K562 (cell line): ENCODE measurements at regions not wholly inside any gene's neighbourhood (a gene's known extent, or its start where the extent isn't known, plus 50 kb on each side); places are given as distances from the start of the nearest gene placed in this dataset.

Experiments
- ATAC-seq: fragments of 200-7000 bp; cut with Tn5 transposase; 3 replicates; pipeline ENCODE4 v1.9.1; 2020; ENCODE audit warnings: moderate library complexity
- BruUV-seq: library from RNA; stranded (reverse); fragments of 400-500 nt; replicated peaks from 2 replicates; lab custom pipeline; 2021; lab: Mats Ljungman, UMichigan
- CTCF ChIA-PET: fragments of 300-600 bp; formaldehyde crosslinking; extraction: SDS; loops from one replicate; lab custom pipeline; 2021; ENCODE audit warnings: low intra/inter-chr PET ratio; lab: Yijun Ruan, JAX
- POLR2A ChIA-PET: fragments of 300-600, 350-650 bp; sonication (Branson Sonifier 250); formaldehyde crosslinking; extraction: SDS; loops from one replicate; lab custom pipeline; 2021; ENCODE audit warnings: antibody characterized with exemption, inconsistent platforms; lab: Yijun Ruan, JAX
- DNase-seq, 4 experiments: peaks; one replicate each; pipeline versions ENCODE4 v3.0.0 to v3.0.0-alpha.2; 2011 to 2018; ENCODE audit warnings: low spot score in 3 of 4, mixed read lengths in 3 of 4; ENCODE audit errors: extremely low read depth in 1 of 4
- FAIRE-seq: peaks from 2 replicates; lab custom pipeline; 2011; peaks lifted over from hg19 to GRCh38; lab: Jason Lieb, UNC
- H2AFZ ChIP-seq: 2 replicates; pipeline ENCODE4 v1.6.0; 2011; ENCODE audit warnings: low read depth, low read length, control low read depth, inconsistent platforms
- H3K27ac ChIP-seq: fragments of 200-600 bp; 3 replicates; pipeline ENCODE4 v1.8.0; 2011; ENCODE audit warnings: low read depth, mild to moderate bottlenecking, control low read depth, inconsistent platforms, low read length, moderate library complexity, mixed read lengths; ENCODE audit errors: extremely low read depth
- H3K27me3 ChIP-seq, 2 experiments: fragments of 300-600 bp in 1 of 2; 2 replicates in 1 of 2; 3 replicates in 1 of 2; pipeline versions ENCODE4 v1.6.0 to v1.8.0; 2011; ENCODE audit warnings: inconsistent platforms in 2 of 2, low read length in 2 of 2, mild to moderate bottlenecking in 1 of 2, mixed read lengths in 1 of 2, moderate library complexity in 1 of 2; ENCODE audit not compliant: control insufficient read depth in 2 of 2, insufficient read depth in 2 of 2
- H3K36me3 ChIP-seq: fragments of 300-600 bp; 3 replicates; pipeline ENCODE4 v1.8.0; 2011; ENCODE audit warnings: mild to moderate bottlenecking, low read length, inconsistent platforms; ENCODE audit not compliant: control insufficient read depth, insufficient read depth
- H3K4me1 ChIP-seq, 2 experiments: fragments of 200-600 bp in 1 of 2; replicated peaks in 1 of 2; 2 replicates in 1 of 2; 3 replicates in 1 of 2; pipeline versions ENCODE4 v1.5.1 to v1.8.0; 2011; ENCODE audit warnings: inconsistent platforms in 2 of 2, low read length in 2 of 2, mild to moderate bottlenecking in 1 of 2, mixed read lengths in 1 of 2, moderate library complexity in 1 of 2; ENCODE audit not compliant: control insufficient read depth in 2 of 2, insufficient read depth in 2 of 2
- H3K4me2 ChIP-seq: 2 replicates; pipeline ENCODE4 v1.6.1; 2011; ENCODE audit warnings: low read length, control low read depth, inconsistent platforms, mixed read lengths; ENCODE audit not compliant: insufficient read depth
- H3K4me3 ChIP-seq: fragments of 200-600 bp; sonication (generic), shearing (Covaris generic); 2 replicates; pipeline ENCODE4 v1.5.1; 2016; ENCODE audit warnings: control low read depth, inconsistent platforms
- H3K79me2 ChIP-seq: fragments of 200-600 bp; 3 replicates; pipeline ENCODE4 v1.8.0; 2011; ENCODE audit warnings: low read length, inconsistent platforms; ENCODE audit not compliant: control insufficient read depth, insufficient read depth
- H3K9ac ChIP-seq, 2 experiments: 2 replicates each; pipeline versions ENCODE4 v1.6.0 to v1.6.1; 2011; ENCODE audit warnings: low read depth in 2 of 2, low read length in 2 of 2, control low read depth in 1 of 2, inconsistent platforms in 1 of 2, mild to moderate bottlenecking in 1 of 2, mixed read lengths in 1 of 2; ENCODE audit not compliant: insufficient read depth in 1 of 2
- H3K9me1 ChIP-seq: one replicate; pipeline ENCODE4 v1.6.0; 2011; ENCODE audit warnings: inconsistent platforms, mild to moderate bottlenecking, low read length, moderate library complexity; ENCODE audit not compliant: control insufficient read depth, insufficient read depth
- H3K9me3 ChIP-seq: replicated peaks from 2 replicates; pipeline ENCODE4 v1.5.1; 2011; ENCODE audit warnings: low read depth, low read length, inconsistent platforms; ENCODE audit not compliant: control insufficient read depth, insufficient read depth
- H4K20me1 ChIP-seq: replicated peaks from 2 replicates; pipeline ENCODE4 v1.6.1; 2011; ENCODE audit warnings: low read length, inconsistent platforms, mixed read lengths; ENCODE audit not compliant: control insufficient read depth, insufficient read depth
- ARID1B ChIP-seq: fragments of 450-650 bp; IDR thresholded peaks from 2 replicates; pipeline ENCODE4 v1.6.1; 2016; ENCODE audit warnings: antibody characterized with exemption, mild to moderate bottlenecking, inconsistent platforms
- CBFA2T2 ChIP-seq: fragments of 450-650 bp; conservative IDR thresholded peaks from 2 replicates; pipeline ENCODE4 v1.6.1; 2017; ENCODE audit warnings: mild to moderate bottlenecking
- CBFA2T3 ChIP-seq: fragments of 450-650 bp; IDR thresholded peaks from 2 replicates; pipeline ENCODE4 v1.6.1; 2017
- CCNT2 ChIP-seq: IDR thresholded peaks from 2 replicates; pipeline ENCODE4 v1.6.1; 2011; ENCODE audit warnings: borderline replicate concordance, low read depth, mild to moderate bottlenecking, moderate library complexity, mixed read lengths, low read length; ENCODE audit not compliant: insufficient read length; ENCODE audit errors: extremely low read depth
- CHD4 ChIP-seq: fragments of 200-600 bp; sonication (generic); IDR thresholded peaks from 3 replicates; pipeline ENCODE4 v1.6.1; 2012; ENCODE audit warnings: low read depth, mild to moderate bottlenecking, mixed read lengths, low read length, inconsistent platforms; ENCODE audit not compliant: insufficient read depth, insufficient replicate concordance, poor library complexity, severe bottlenecking
- HDGF ChIP-seq: fragments of 450-650 bp; IDR thresholded peaks from 2 replicates; pipeline ENCODE4 v1.6.1; 2016
- MTA2 ChIP-seq: fragments of 450-650 bp; IDR thresholded peaks from 2 replicates; pipeline ENCODE4 v1.6.1; 2016; ENCODE audit warnings: low read depth
- NCOR1 ChIP-seq: fragments of 450-650 bp; IDR thresholded peaks from 2 replicates; pipeline ENCODE4 v1.6.1; 2016; ENCODE audit warnings: mild to moderate bottlenecking, moderate library complexity
- NFIC ChIP-seq: fragments of 450-650 bp; IDR thresholded peaks from 2 replicates; pipeline ENCODE4 v1.6.1; 2017; ENCODE audit warnings: mild to moderate bottlenecking, inconsistent platforms
- SOX6 ChIP-seq: fragments of 450-650 bp; IDR thresholded peaks from 2 replicates; pipeline ENCODE4 v1.6.1; 2014; ENCODE audit warnings: mild to moderate bottlenecking
- SREBF2 ChIP-seq: sonication (generic); formaldehyde crosslinking; IDR thresholded peaks from 2 replicates; pipeline ENCODE4 v1.4.0; 2020; ENCODE audit warnings: mild to moderate bottlenecking, missing genetic modification reagents
- STAT5A ChIP-seq: IDR thresholded peaks from 2 replicates; pipeline ENCODE4 v1.6.1; 2012; ENCODE audit warnings: low read length, inconsistent platforms, borderline replicate concordance
- TAL1 ChIP-seq: fragments of 450-650 bp; IDR thresholded peaks from 2 replicates; pipeline ENCODE4 v1.6.1; 2016; ENCODE audit warnings: mild to moderate bottlenecking
- TCF3 ChIP-seq: sonication (generic); formaldehyde crosslinking; IDR thresholded peaks from 2 replicates; pipeline ENCODE4 v1.4.0; 2020; ENCODE audit warnings: mild to moderate bottlenecking, missing genetic modification reagents
- TEAD4 ChIP-seq, 2 experiments: sonication (generic) in 1 of 2; formaldehyde crosslinking in 1 of 2; IDR thresholded peaks; 2 replicates each; pipeline versions ENCODE4 v1.6.1 to v1.8.0; 2012 to 2022; ENCODE audit warnings: borderline replicate concordance in 1 of 2, inconsistent platforms in 1 of 2, low read length in 1 of 2, mild to moderate bottlenecking in 1 of 2, missing genetic modification reagents in 1 of 2
- TRIM24 ChIP-seq, 2 experiments: fragments of 450-650 bp; IDR thresholded peaks; 2 replicates each; pipeline ENCODE4 v1.6.1; 2016
- WGBS: fragments of 100-300 bp; shearing (Covaris generic); methylation state at CpG from one replicate; pipeline ENCODE4 v1.1.6; 2016; ENCODE audit warnings: low coverage, mixed read lengths; ENCODE audit not compliant: insufficient coverage; ENCODE audit errors: missing lambda C conversion rate; 5-methylcytosine and 5-hydroxymethylcytosine counted together
- in situ Hi-C: fragments of 300-500 bp; cut with MboI; formaldehyde crosslinking; loops from 4 replicates; pipeline ENCODE4 v1.15.0; 2018; ENCODE audit warnings: inconsistent platforms, mixed read lengths
- intact Hi-C: fragments of 100-400 bp; cut with micrococcal nuclease; formaldehyde crosslinking; loops from 2 replicates; pipeline ENCODE4 v1.14.2; 2022
- TF ChIP-seq, protein P1 (sequence below): fragments of 250-450 bp; sonication (Bioruptor Pico); IDR thresholded peaks from 2 replicates; pipeline ENCODE4 v1.8.0; 2022; ENCODE audit warnings: inconsistent platforms

DNA sequence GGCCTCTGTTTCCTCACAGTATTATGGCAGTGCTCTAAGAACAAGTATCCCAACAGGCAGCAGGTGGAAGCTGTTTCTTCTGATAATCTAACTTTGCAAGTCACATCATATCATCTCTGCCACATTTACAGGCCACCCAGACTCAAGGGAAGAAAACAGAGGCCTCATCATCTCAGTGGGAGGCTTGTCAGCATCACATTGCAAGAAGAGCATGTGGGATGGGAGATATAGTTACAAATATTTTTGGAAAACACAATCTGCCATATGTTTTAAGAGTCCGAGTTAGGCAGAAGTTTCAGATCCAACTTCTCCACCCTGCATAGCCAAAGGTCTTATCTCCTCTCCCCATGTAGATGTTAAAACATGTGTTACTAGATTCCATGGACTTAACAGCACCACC lies 130.4 kb upstream of the PDE1C start:
- Histone ChIP-seq H3K9me3 (no peaks in the 10 kb centered on the region), H4K20me1 (no peaks in the 10 kb centered on the region), H3K27ac (no peak overlapping the region)
- no peak; the same call in 2 of the 3 replicates for ATAC-seq
- TF ChIP-seq CHD4 (no peak), SREBF2 (no peak), SOX6 (0 out of 2 replicates have a peak, but pooled peaks have one; percentile 14), NFIC (peak; percentile 48; the same call in 1 of the 2 replicates), TAL1 (peak; percentile 91), ARID1B (peak; percentile 77), TCF3 (peak; percentile 39), CBFA2T2 (peak; percentile 88), NCOR1 (peak; percentile 66), TEAD4 (IDR thresholded peaks at IDR 0.05; ENCODE audit: low read length) (peak; percentile 90), TEAD4 (CRISPR knock-in tag; IDR thresholded peaks at IDR 0.05; ENCODE audit: borderline replicate concordance) (no peak), MTA2 (peak; percentile 38; the same call in 1 of the 2 replicates), HDGF (no peak), STAT5A (peak; percentile 29; the same call in 1 of the 2 replicates), CCNT2 (peak; percentile 44), TRIM24 (IDR thresholded peaks at IDR 0.05) (0 out of 4 replicates have a peak, but pooled peaks have one; percentile 10 to 34), CBFA2T3 (peak; percentile 86)
- TF ChIP-seq, protein P1, sequence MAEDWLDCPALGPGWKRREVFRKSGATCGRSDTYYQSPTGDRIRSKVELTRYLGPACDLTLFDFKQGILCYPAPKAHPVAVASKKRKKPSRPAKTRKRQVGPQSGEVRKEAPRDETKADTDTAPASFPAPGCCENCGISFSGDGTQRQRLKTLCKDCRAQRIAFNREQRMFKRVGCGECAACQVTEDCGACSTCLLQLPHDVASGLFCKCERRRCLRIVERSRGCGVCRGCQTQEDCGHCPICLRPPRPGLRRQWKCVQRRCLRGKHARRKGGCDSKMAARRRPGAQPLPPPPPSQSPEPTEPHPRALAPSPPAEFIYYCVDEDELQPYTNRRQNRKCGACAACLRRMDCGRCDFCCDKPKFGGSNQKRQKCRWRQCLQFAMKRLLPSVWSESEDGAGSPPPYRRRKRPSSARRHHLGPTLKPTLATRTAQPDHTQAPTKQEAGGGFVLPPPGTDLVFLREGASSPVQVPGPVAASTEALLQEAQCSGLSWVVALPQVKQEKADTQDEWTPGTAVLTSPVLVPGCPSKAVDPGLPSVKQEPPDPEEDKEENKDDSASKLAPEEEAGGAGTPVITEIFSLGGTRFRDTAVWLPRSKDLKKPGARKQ (CRISPR knock-in tag) = no peak
- TF ChIP-seq, all 486 proteins: peak for 13
- Histone ChIP-seq H3K9ac (no peak overlapping the region), H3K4me2 (no peak overlapping the region), H2AFZ (no peak overlapping the region), H3K4me3 (no peak overlapping the region), H3K4me1 (no peaks in the 10 kb centered on the region), H3K27me3 (no peaks in the 10 kb centered on the region), H3K9me1 (no peaks in the 10 kb centered on the region), H3K36me3 (no peaks in the 10 kb centered on the region), H3K79me2 (no peaks in the 10 kb centered on the region)
- WGBS = 0% methylated on average over 1 of the region's 1 CpG
- BruUV-seq = no TSS peak
- in situ Hi-C loops = loop anchor here (10.0 kb wide), 1 partner anchor 456 kb away; no protein-coding TSS in a partner anchor
- ChIA-PET POLR2A (no interaction called here), CTCF (no interaction called here)
- peak in 3 of 4 experiments; percentile 11 to 33 (median 12) for DNase-seq
- no peak for FAIRE-seq
- intact Hi-C loops = loop anchor here (10.0 kb wide), 1 partner anchor 756 kb away; no protein-coding TSS in a partner anchor
